BE2C (cell line): ENCODE measurements at regions not wholly inside any gene's neighbourhood (a gene's known extent, or its start where the extent isn't known, plus 50 kb on each side); places are given as distances from the start of the nearest gene placed in this dataset.

Experiments used
- DNase-seq: peaks from one replicate; pipeline ENCODE4 v3.0.0-alpha.2; 2020
- H3K27me3 ChIP-seq: fragments of 250-450 bp; sonication (Bioruptor Pico); 2 replicates; pipeline ENCODE4 v1.5.1; 2020; ENCODE audit warnings: mild to moderate bottlenecking
- H3K36me3 ChIP-seq: fragments of 250-450 bp; sonication (Bioruptor Pico); 2 replicates; pipeline ENCODE4 v1.5.1; 2020; ENCODE audit warnings: mild to moderate bottlenecking
- H3K4me1 ChIP-seq: fragments of 250-450 bp; sonication (Bioruptor Pico); 2 replicates; pipeline ENCODE4 v1.5.1; 2020
- H3K4me3 ChIP-seq: 2 replicates; pipeline ENCODE4 v1.5.1; 2011; ENCODE audit warnings: low read depth, low read length
- H3K9me3 ChIP-seq: fragments of 250-450 bp; sonication (Bioruptor Pico); 2 replicates; pipeline ENCODE4 v1.5.1; 2020
- CTCF ChIP-seq: IDR thresholded peaks from 2 replicates; pipeline ENCODE4 v1.5.1; 2012; ENCODE audit warnings: mild to moderate bottlenecking, low read depth, low read length

DNA sequence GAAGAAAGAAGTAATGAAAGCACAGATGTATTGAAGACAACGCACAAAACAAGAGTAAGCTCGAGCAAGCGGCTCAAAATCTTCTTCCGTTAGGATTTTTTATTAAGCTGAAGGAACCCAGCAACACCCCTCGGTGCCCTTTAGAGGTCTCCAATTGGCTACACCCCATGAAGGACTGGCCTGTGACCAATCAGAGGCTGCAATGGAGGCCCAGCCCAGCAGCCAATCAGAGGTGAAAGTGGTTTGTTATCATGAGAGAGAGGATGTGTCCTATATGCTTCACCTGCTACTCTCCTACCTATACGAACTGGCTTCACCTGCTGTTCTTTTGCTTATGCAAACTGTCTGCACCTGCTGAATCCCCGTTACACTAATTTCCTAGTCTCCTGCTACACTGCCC is 358.8 kb downstream of the C12orf50 start:
- no peak for DNase-seq
- no peak for TF ChIP-seq CTCF
- H3K27me3 ChIP-seq, result no peaks in the 10 kb centered on the region
- H3K9me3 ChIP-seq, result no peaks in the 10 kb centered on the region
- no peak overlapping the region for H3K4me3 ChIP-seq
- H3K36me3 ChIP-seq, result no peaks in the 10 kb centered on the region
- no peaks in the 10 kb centered on the region for H3K4me1 ChIP-seq

GRCh38 chr12:87667378-87667777 is 361.8 kb downstream of the C12orf50 start:
- no peaks in the 10 kb centered on the region for H3K27me3 ChIP-seq
- H3K9me3 ChIP-seq, result no peaks in the 10 kb centered on the region
- H3K36me3 ChIP-seq, result no peaks in the 10 kb centered on the region
- TF ChIP-seq CTCF, result peak; percentile 57
- no peak for DNase-seq
- no peak overlapping the region for H3K4me3 ChIP-seq
- no peaks in the 10 kb centered on the region for H3K4me1 ChIP-seq

- Histone ChIP-seq H3K27me3 (no peaks in the 10 kb centered on the region), H3K36me3 (no peaks in the 10 kb centered on the region), H3K9me3 (no peaks in the 10 kb centered on the region), H3K4me1 (no peaks in the 10 kb centered on the region), H3K4me3 (peak overlapping the region; percentile 17)
- no peak for TF ChIP-seq CTCF
- DNase-seq, result no peak
These were observed 367.3 kb downstream of the C12orf50 start for GRCh38 chr12:87661786-87662377.

DNA sequence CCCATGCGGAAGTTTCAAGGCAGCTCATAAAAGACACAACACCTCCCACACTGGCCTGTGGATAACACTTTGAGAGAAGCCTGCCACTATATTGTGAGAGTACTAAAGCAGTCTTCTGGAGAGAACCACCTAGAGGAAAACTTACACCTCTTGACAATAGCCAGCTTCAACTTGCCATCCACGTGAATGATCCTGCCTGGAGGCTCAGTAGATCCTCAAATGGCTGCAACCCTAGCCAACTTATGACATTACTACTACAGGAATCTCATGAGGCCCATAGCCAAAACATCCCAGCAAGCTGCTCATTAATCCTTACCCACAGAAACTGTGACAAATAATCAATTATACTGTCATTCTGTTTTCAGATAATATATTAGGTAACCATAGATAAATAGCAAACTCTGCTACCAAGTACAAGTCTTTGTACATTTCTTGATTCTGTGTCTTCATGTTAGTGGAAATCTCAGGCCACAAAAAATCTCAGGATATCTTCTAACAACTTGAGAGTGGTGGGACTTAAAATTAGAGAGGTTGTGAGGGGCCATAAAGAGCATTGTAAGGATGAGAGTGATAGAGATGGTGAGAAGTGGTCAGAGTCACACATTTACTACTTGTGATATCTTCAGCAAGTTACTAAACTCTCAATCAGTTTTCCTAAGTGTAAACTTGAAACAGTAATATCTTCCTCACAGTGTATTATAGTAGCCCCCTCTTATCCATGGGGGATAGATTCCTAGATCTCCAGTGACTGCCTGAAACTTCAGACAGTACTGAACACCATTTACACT is 368.0 kb downstream of the C12orf50 start:
- Histone ChIP-seq H3K9me3 (no peaks in the 10 kb centered on the region), H3K36me3 (no peaks in the 10 kb centered on the region), H3K27me3 (no peaks in the 10 kb centered on the region), H3K4me3 (peak overlapping the region; percentile 17; the same call in 1 of the 2 replicates), H3K4me1 (no peaks in the 10 kb centered on the region)
- no peak for TF ChIP-seq CTCF
- no peak for DNase-seq

DNA sequence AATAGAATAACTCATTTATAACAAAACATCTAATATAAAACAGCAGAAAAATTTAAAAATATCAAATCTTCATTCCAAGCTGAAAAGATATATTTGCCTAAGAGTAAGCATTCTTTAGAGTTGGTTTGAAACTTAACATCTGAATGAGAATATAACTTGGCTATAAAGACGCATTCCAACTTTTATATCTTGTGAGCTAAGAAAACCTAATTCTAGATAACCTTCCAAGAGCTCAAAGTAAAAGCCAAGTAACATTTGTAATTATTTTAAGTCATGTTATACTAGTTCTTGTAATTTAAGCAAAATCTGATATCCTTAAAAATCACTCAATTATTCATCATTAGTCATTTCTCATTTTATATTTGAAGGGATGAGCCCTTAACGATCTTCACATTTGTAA is 368.9 kb downstream of the C12orf50 start:
- TF ChIP-seq CTCF, result no peak
- H3K9me3 ChIP-seq, result no peaks in the 10 kb centered on the region

GRCh38 chr12:87656311-87656710 is 372.9 kb downstream of the C12orf50 start:
- H3K9me3 ChIP-seq, result no peaks in the 10 kb centered on the region
- H3K4me1 ChIP-seq, result no peaks in the 10 kb centered on the region
- no peaks in the 10 kb centered on the region for H3K36me3 ChIP-seq
- TF ChIP-seq CTCF, result no peak
- H3K27me3 ChIP-seq, result no peaks in the 10 kb centered on the region
- no peak overlapping the region for H3K4me3 ChIP-seq
- no peak for DNase-seq

More for the DNA sequence above, 368.9 kb downstream of the C12orf50 start:
- Histone ChIP-seq H3K4me3 (no peak overlapping the region), H3K4me1 (no peaks in the 10 kb centered on the region), H3K36me3 (no peaks in the 10 kb centered on the region), H3K27me3 (no peaks in the 10 kb centered on the region)
- DNase-seq, result no peak
